BLaER1 (cell line): ENCODE measurements at regions not wholly inside any gene's neighbourhood (a gene's known extent, or its start where the extent isn't known, plus 50 kb on each side); places are given as distances from the start of the nearest gene placed in this dataset.

Experiments used
- H3K27ac ChIP-seq: shearing (Covaris generic); formaldehyde crosslinking; 2 replicates; pipeline ENCODE4 v1.8.1; 2022
- H3K27me3 ChIP-seq: shearing (Covaris generic); formaldehyde crosslinking; 2 replicates; pipeline ENCODE4 v1.8.1; 2022
- H3K36me3 ChIP-seq: shearing (Covaris generic); formaldehyde crosslinking; 2 replicates; pipeline ENCODE4 v1.8.1; 2022
- H3K4me1 ChIP-seq: shearing (Covaris generic); formaldehyde crosslinking; 2 replicates; pipeline ENCODE4 v1.8.1; 2022
- H3K4me2 ChIP-seq: shearing (Covaris generic); formaldehyde crosslinking; 2 replicates; pipeline ENCODE4 v1.8.1; 2022
- H3K4me3 ChIP-seq: shearing (Covaris generic); formaldehyde crosslinking; 2 replicates; pipeline ENCODE4 v1.8.1; 2022
- H3K9ac ChIP-seq: shearing (Covaris generic); formaldehyde crosslinking; 2 replicates; pipeline ENCODE4 v1.8.1; 2022
- H3K9me3 ChIP-seq: shearing (Covaris generic); formaldehyde crosslinking; 2 replicates; pipeline ENCODE4 v1.8.1; 2022
- H4K20me1 ChIP-seq: shearing (Covaris generic); formaldehyde crosslinking; 2 replicates; pipeline ENCODE4 v1.8.1; 2022
- Cebpa-rat ChIP-seq: shearing (Covaris generic); IDR thresholded peaks from 2 replicates; pipeline ENCODE4 v1.8.1; 2022

- no peak overlapping the region for H3K4me3 ChIP-seq
- no peak overlapping the region for H3K27ac ChIP-seq
- no peak overlapping the region for H3K4me2 ChIP-seq
- no peaks in the 10 kb centered on the region for H3K36me3 ChIP-seq
- H3K4me1 ChIP-seq: no peaks in the 10 kb centered on the region
- H4K20me1 ChIP-seq: no peaks in the 10 kb centered on the region
- H3K9me3 ChIP-seq: no peaks in the 10 kb centered on the region
- no peak overlapping the region; the same call in 1 of the 2 replicates for H3K9ac ChIP-seq
- H3K27me3 ChIP-seq: no peaks in the 10 kb centered on the region
- no peak for TF ChIP-seq Cebpa-rat
Measured at GRCh38 chr3:14345496-14346150, 56.8 kb upstream of the SLC6A6 start.

GRCh38 chr3:14346191-14346590 is 56.2 kb upstream of the SLC6A6 start:
- Histone ChIP-seq H3K27ac (no peak overlapping the region), H3K4me2 (no peak overlapping the region), H3K4me3 (no peak overlapping the region), H4K20me1 (no peaks in the 10 kb centered on the region), H3K36me3 (no peaks in the 10 kb centered on the region), H3K4me1 (no peaks in the 10 kb centered on the region), H3K27me3 (no peaks in the 10 kb centered on the region), H3K9ac (no peak overlapping the region), H3K9me3 (no peaks in the 10 kb centered on the region)
- no peak for TF ChIP-seq Cebpa-rat

GRCh38 chr3:14346642-14347041 is 55.8 kb upstream of the SLC6A6 start:
- H3K27ac ChIP-seq: no peak overlapping the region
- no peak for TF ChIP-seq Cebpa-rat
- H3K4me1 ChIP-seq: peaks cover under 1% of the 10 kb centered on the region; the same call in 1 of the 2 replicates
- no peaks in the 10 kb centered on the region for H3K9me3 ChIP-seq
- H3K27me3 ChIP-seq: no peaks in the 10 kb centered on the region
- H3K9ac ChIP-seq: no peak overlapping the region
- H3K4me3 ChIP-seq: no peak overlapping the region
- H3K36me3 ChIP-seq: no peaks in the 10 kb centered on the region
- H4K20me1 ChIP-seq: no peaks in the 10 kb centered on the region
- H3K4me2 ChIP-seq: no peak overlapping the region

- no peak overlapping the region for H3K9ac ChIP-seq
Measured at GRCh38 chr3:14347110-14347509, 55.3 kb upstream of the SLC6A6 start.

GRCh38 chr3:14351617-14352001 is 50.8 kb upstream of the SLC6A6 start:
- peak overlapping the region; percentile 8; the same call in 1 of the 2 replicates for H3K4me2 ChIP-seq
- H3K9me3 ChIP-seq: no peaks in the 10 kb centered on the region
- H3K9ac ChIP-seq: no peak overlapping the region
- peaks cover 7% of the 10 kb centered on the region; the same call in 1 of the 2 replicates for H3K4me1 ChIP-seq
- H4K20me1 ChIP-seq: no peaks in the 10 kb centered on the region
- H3K27me3 ChIP-seq: no peaks in the 10 kb centered on the region
- no peak overlapping the region for H3K27ac ChIP-seq
- no peak overlapping the region for H3K4me3 ChIP-seq
- H3K36me3 ChIP-seq: no peaks in the 10 kb centered on the region
- no peak for TF ChIP-seq Cebpa-rat

More at GRCh38 chr3:14347110-14347509, 55.3 kb upstream of the SLC6A6 start:
- Histone ChIP-seq H3K9me3 (no peaks in the 10 kb centered on the region), H3K27me3 (no peaks in the 10 kb centered on the region), H3K4me2 (no peak overlapping the region), H4K20me1 (no peaks in the 10 kb centered on the region), H3K27ac (no peak overlapping the region), H3K4me3 (no peak overlapping the region), H3K4me1 (peaks cover 5% of the 10 kb centered on the region; the same call in 1 of the 2 replicates), H3K36me3 (no peaks in the 10 kb centered on the region)
- no peak for TF ChIP-seq Cebpa-rat

GRCh38 chr3:14352002-14352627 is 50.3 kb upstream of the SLC6A6 start:
- Histone ChIP-seq H3K27ac (no peak overlapping the region), H3K4me1 (peaks cover 7% of the 10 kb centered on the region; the same call in 1 of the 2 replicates), H3K9ac (no peak overlapping the region), H3K36me3 (no peaks in the 10 kb centered on the region), H3K9me3 (no peaks in the 10 kb centered on the region), H3K4me3 (no peak overlapping the region), H4K20me1 (no peaks in the 10 kb centered on the region), H3K4me2 (peak overlapping the region; percentile 8; the same call in 1 of the 2 replicates), H3K27me3 (no peaks in the 10 kb centered on the region)
- no peak for TF ChIP-seq Cebpa-rat
